Tibial nerve (tissue), 3 donors: ENCODE measurements at regions not wholly inside any gene's neighbourhood (a gene's known extent, or its start where the extent isn't known, plus 50 kb on each side); places are given as distances from the start of the nearest gene placed in this dataset.

ENCODE experiments used
- POLR2A ChIP-seq, 2 donors: fragments of 450-650 bp; IDR thresholded peaks; one replicate each; pipeline ENCODE4 v1.6.1; 2017; ENCODE audit warnings: antibody characterized with exemption in 2 of 2, mild to moderate bottlenecking in 2 of 2, moderate library complexity in 2 of 2
- TF ChIP-seq, protein P1 (sequence below), 5 experiments: fragments of 200-600 bp in 3 of 5; fragments of 450-650 bp in 2 of 5; sonication (generic) in 3 of 5; IDR thresholded peaks; one replicate each; pipeline ENCODE4 v1.5.1; 2016 to 2019; ENCODE audit warnings: antibody characterized with exemption in 5 of 5, mild to moderate bottlenecking in 3 of 5, moderate library complexity in 2 of 5

DNA sequence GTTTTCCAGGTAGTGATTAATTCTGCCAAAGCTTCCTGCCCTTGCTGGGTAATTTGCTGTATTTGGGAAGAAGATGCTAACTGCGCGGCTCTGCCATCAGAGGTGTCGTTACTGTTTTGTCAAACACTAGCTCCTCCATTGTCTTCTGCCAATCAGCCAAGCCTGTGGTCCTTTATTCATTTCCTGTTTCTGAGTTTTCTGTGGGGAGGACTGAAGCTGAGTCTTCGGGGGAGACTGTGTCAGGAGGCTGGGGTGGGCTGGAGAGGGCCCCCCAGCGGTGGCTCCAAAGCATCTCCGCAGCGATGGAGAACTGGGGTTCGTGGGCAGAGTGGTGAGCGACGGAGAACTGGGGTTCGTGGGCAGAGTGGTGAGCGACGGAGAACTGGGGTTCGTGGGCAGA lies 322.9 kb upstream of the B3GAT1 start:
- TF ChIP-seq POLR2A (IDR thresholded peaks at IDR 0.05): no peak
- TF ChIP-seq, protein P1, sequence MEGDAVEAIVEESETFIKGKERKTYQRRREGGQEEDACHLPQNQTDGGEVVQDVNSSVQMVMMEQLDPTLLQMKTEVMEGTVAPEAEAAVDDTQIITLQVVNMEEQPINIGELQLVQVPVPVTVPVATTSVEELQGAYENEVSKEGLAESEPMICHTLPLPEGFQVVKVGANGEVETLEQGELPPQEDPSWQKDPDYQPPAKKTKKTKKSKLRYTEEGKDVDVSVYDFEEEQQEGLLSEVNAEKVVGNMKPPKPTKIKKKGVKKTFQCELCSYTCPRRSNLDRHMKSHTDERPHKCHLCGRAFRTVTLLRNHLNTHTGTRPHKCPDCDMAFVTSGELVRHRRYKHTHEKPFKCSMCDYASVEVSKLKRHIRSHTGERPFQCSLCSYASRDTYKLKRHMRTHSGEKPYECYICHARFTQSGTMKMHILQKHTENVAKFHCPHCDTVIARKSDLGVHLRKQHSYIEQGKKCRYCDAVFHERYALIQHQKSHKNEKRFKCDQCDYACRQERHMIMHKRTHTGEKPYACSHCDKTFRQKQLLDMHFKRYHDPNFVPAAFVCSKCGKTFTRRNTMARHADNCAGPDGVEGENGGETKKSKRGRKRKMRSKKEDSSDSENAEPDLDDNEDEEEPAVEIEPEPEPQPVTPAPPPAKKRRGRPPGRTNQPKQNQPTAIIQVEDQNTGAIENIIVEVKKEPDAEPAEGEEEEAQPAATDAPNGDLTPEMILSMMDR (IDR thresholded peaks at IDR 0.05): no peak
